ENCODE measurements at regions not wholly inside any gene's neighbourhood (a gene's known extent, or its start where the extent isn't known, plus 50 kb on each side); places are given as distances from the start of the nearest gene placed in this dataset.
"Not testable (repeated sequence)": the region's sequence is repeated elsewhere in the genome, so short reads cannot be mapped to it uniquely, and the experiment has no call there.

- no peak for DNase-seq (ENCODE audit: low read depth)
Observed at GRCh38 chr7:92973293-92973731, 136.9 kb upstream of the CDK6 start.

GRCh38 chr7:92972441-92972840 is 136.1 kb upstream of the CDK6 start:
- no peak for DNase-seq (ENCODE audit: low read depth)

- DNase-seq (ENCODE audit: low read depth) = no peak
Observed at GRCh38 chr7:92969061-92969460, 132.7 kb upstream of the CDK6 start.

GRCh38 chr7:92968502-92968901 is 132.1 kb upstream of the CDK6 start:
- no peak for DNase-seq (ENCODE audit: low read depth)

GRCh38 chr7:92967238-92967637 is 130.9 kb upstream of the CDK6 start:
- DNase-seq (ENCODE audit: low read depth) = no peak

GRCh38 chr7:92964141-92964540 is 127.8 kb upstream of the CDK6 start:
- DNase-seq (ENCODE audit: low read depth) = no peak

GRCh38 chr7:92963566-92963965 is 127.2 kb upstream of the CDK6 start:
- DNase-seq (ENCODE audit: low read depth) = no peak

GRCh38 chr7:92961961-92962360 is 125.6 kb upstream of the CDK6 start:
- no peak for DNase-seq (ENCODE audit: low read depth)

GRCh38 chr7:92956575-92956974 is 120.2 kb upstream of the CDK6 start:
- DNase-seq (ENCODE audit: low read depth) = no peak

GRCh38 chr7:92955081-92955480 is 118.7 kb upstream of the CDK6 start:
- DNase-seq (ENCODE audit: low read depth) = no peak

- DNase-seq (ENCODE audit: low read depth) = no peak
Observed at GRCh38 chr7:92953657-92954056, 117.3 kb upstream of the CDK6 start.

- DNase-seq (ENCODE audit: low read depth) = no peak
Observed at GRCh38 chr7:92949748-92950147, 113.4 kb upstream of the CDK6 start.

- no peak for DNase-seq (ENCODE audit: low read depth)
Observed at GRCh38 chr7:92945840-92946239, 109.5 kb upstream of the CDK6 start.

GRCh38 chr7:92944633-92945032 is 108.3 kb upstream of the CDK6 start:
- no peak for DNase-seq (ENCODE audit: low read depth)

GRCh38 chr7:92942706-92943105 is 106.3 kb upstream of the CDK6 start:
- not testable (repeated sequence) for DNase-seq (ENCODE audit: low read depth)

GRCh38 chr7:92939666-92940360 is 103.4 kb upstream of the CDK6 start:
- no peak for DNase-seq (ENCODE audit: low read depth)

GRCh38 chr7:92934096-92934495 is 97.7 kb upstream of the CDK6 start:
- no peak for DNase-seq (ENCODE audit: low read depth)

GRCh38 chr7:92932450-92932849 is 96.1 kb upstream of the CDK6 start:
- no peak for DNase-seq (ENCODE audit: low read depth)

GRCh38 chr7:92930404-92930803 is 94.0 kb upstream of the CDK6 start:
- no peak for DNase-seq (ENCODE audit: low read depth)

GRCh38 chr7:92926697-92927044 is 90.3 kb upstream of the CDK6 start:
- DNase-seq (ENCODE audit: low read depth) = no peak

GRCh38 chr7:92925876-92926696 is 89.7 kb upstream of the CDK6 start:
- DNase-seq (ENCODE audit: low read depth) = no peak

- DNase-seq (ENCODE audit: low read depth) = no peak
Observed at GRCh38 chr7:92924800-92925199, 88.4 kb upstream of the CDK6 start.

GRCh38 chr7:92917230-92917629 is 80.9 kb upstream of the CDK6 start:
- no peak for DNase-seq (ENCODE audit: low read depth)

GRCh38 chr7:92916770-92917224 is 80.4 kb upstream of the CDK6 start:
- DNase-seq (ENCODE audit: low read depth) = no peak

All from stimulated activated CD8-positive, alpha-beta memory T cell treated with anti-CD3 and anti-CD28 coated beads, Interleukin-15, amount 100 ng/mL, for 24 hours (primary cell).